PC-3 (cell line): ENCODE measurements at regions not wholly inside any gene's neighbourhood (a gene's known extent, or its start where the extent isn't known, plus 50 kb on each side); places are given as distances from the start of the nearest gene placed in this dataset.

Experiments
- ATAC-seq: fragments of 200-7000 bp; cut with Tn5 transposase; 2 replicates; pipeline ENCODE4 v1.9.1; 2020; ENCODE audit warnings: mild to moderate bottlenecking, moderate library complexity
- BruUV-seq: library from RNA; stranded (reverse); fragments of 400-500 nt; replicated peaks from 2 replicates; lab custom pipeline; 2021; lab: Mats Ljungman, UMichigan
- CTCF ChIA-PET: fragments of 300-600 bp; sonication (Branson Sonifier 250); formaldehyde crosslinking; loops from one replicate; lab custom pipeline; 2022; ENCODE audit warnings: antibody characterized with exemption; lab: Charles Lee
- POLR2A ChIA-PET: fragments of 300-600 bp; sonication (Branson Sonifier 250); formaldehyde crosslinking; loops from one replicate; lab custom pipeline; 2022; ENCODE audit warnings: antibody characterized with exemption; ENCODE audit not compliant: unreplicated experiment; lab: Charles Lee
- DNase-seq: peaks from one replicate; pipeline ENCODE4 v3.0.0-alpha.2; 2015
- H2AFZ ChIP-seq: fragments of 300-600 bp; sonication (generic); 2 replicates; pipeline ENCODE4 v1.6.0; 2016; ENCODE audit warnings: antibody characterized with exemption, low read length
- H3F3A ChIP-seq: fragments of 300-600 bp; sonication (generic); one replicate; pipeline ENCODE4 v1.6.0; 2017; ENCODE audit warnings: antibody characterized with exemption, low read length, control low read depth, mild to moderate bottlenecking; ENCODE audit not compliant: unreplicated experiment
- H3K27ac ChIP-seq: fragments of 300-600 bp; sonication (generic); 2 replicates; pipeline ENCODE4 v1.5.1; 2016; ENCODE audit warnings: mild to moderate bottlenecking, low read length
- H3K27me3 ChIP-seq: fragments of 300-600 bp; sonication (generic); 2 replicates; pipeline ENCODE4 v1.6.1; 2016; ENCODE audit warnings: low read length, mixed read lengths
- H3K36me3 ChIP-seq: fragments of 300-600 bp; sonication (generic); 2 replicates; pipeline ENCODE4 v1.6.1; 2016; ENCODE audit warnings: low read depth, mixed run types, low read length, mixed read lengths
- H3K4me1 ChIP-seq: fragments of 300-600 bp; sonication (generic); 2 replicates; pipeline ENCODE4 v1.5.1; 2016; ENCODE audit warnings: low read length; ENCODE audit not compliant: insufficient read depth
- H3K4me2 ChIP-seq: fragments of 300-600 bp; sonication (generic); 2 replicates; pipeline ENCODE4 v1.6.0; 2016; ENCODE audit warnings: low read length
- H3K4me3 ChIP-seq: fragments of 300-600 bp; sonication (generic); 2 replicates; pipeline ENCODE4 v1.5.1; 2016; ENCODE audit warnings: mild to moderate bottlenecking, low read length, mixed read lengths
- H3K79me2 ChIP-seq: fragments of 300-600 bp; sonication (generic); 2 replicates; pipeline ENCODE4 v1.6.1; 2017; ENCODE audit warnings: low read length, mixed read lengths
- H3K9ac ChIP-seq: fragments of 300-600 bp; sonication (generic); 2 replicates; pipeline ENCODE4 v1.6.0; 2016; ENCODE audit warnings: mild to moderate bottlenecking, low read length
- H3K9me2 ChIP-seq: fragments of 300-600 bp; sonication (generic); replicated peaks from 2 replicates; pipeline ENCODE4 v1.6.1; 2016; ENCODE audit warnings: mixed run types, low read length, mixed read lengths
- H3K9me3 ChIP-seq: fragments of 300-600 bp; sonication (generic); 2 replicates; pipeline ENCODE4 v1.6.1; 2016; ENCODE audit warnings: low read length, mixed read lengths
- H4K20me1 ChIP-seq: fragments of 300-600 bp; sonication (generic); 2 replicates; pipeline ENCODE4 v1.6.1; 2016; ENCODE audit warnings: low read length, mixed read lengths
- CTCF ChIP-seq: fragments of 300-600 bp; sonication (generic); conservative IDR thresholded peaks from 2 replicates; pipeline ENCODE4 v1.5.1; 2017; ENCODE audit warnings: antibody characterized with exemption, low read depth, mild to moderate bottlenecking, low read length
- EZH2 ChIP-seq: fragments of 300-600 bp; sonication (generic); IDR thresholded peaks from one replicate; pipeline ENCODE4 v1.6.1; 2017; ENCODE audit warnings: antibody characterized with exemption, mild to moderate bottlenecking, low read length; ENCODE audit not compliant: unreplicated experiment
- EZH2phosphoT487 ChIP-seq: fragments of 300-600 bp; sonication (generic); IDR thresholded peaks from 2 replicates; pipeline ENCODE4 v1.6.1; 2018; ENCODE audit warnings: mild to moderate bottlenecking, antibody characterized with exemption, low read length, borderline replicate concordance
- intact Hi-C: fragments of 100-400 bp; cut with micrococcal nuclease; formaldehyde crosslinking; loops from 2 replicates; pipeline ENCODE4 v1.9.0; 2023

GRCh38 chr13:111559612-111560403 lies 239.4 kb downstream of the TEX29 start:
- Histone ChIP-seq H3K27ac (no peak overlapping the region), H3K4me2 (no peak overlapping the region), H3F3A (no peaks in the 10 kb centered on the region), H3K9me2 (no peaks in the 10 kb centered on the region), H3K27me3 (peaks cover 72% of the 10 kb centered on the region), H2AFZ (no peak overlapping the region), H3K9me3 (no peaks in the 10 kb centered on the region), H3K9ac (no peak overlapping the region), H3K79me2 (no peaks in the 10 kb centered on the region), H3K4me1 (no peaks in the 10 kb centered on the region), H4K20me1 (no peaks in the 10 kb centered on the region), H3K36me3 (no peaks in the 10 kb centered on the region), H3K4me3 (no peak overlapping the region)
- ATAC-seq (no peak), DNase-seq (no peak)
- no TSS peak for BruUV-seq
- POLR2A ChIA-PET = no interaction called here
- CTCF ChIA-PET = no interaction called here
- intact Hi-C loops = no loop called here
- TF ChIP-seq EZH2 (no peak), CTCF (no peak), EZH2phosphoT487 (no peak)

- no peak for DNase-seq
- no TSS peak for BruUV-seq
- H3K27me3 ChIP-seq = peaks cover 71% of the 10 kb centered on the region
- ChIA-PET CTCF (no interaction called here), POLR2A (no interaction called here)
- intact Hi-C loops = no loop called here
- no peak overlapping the region for H3K4me2 ChIP-seq
- H3K9me3 ChIP-seq = no peaks in the 10 kb centered on the region
- no peak for ATAC-seq
- no peaks in the 10 kb centered on the region for H3K9me2 ChIP-seq
- H3K9ac ChIP-seq = no peak overlapping the region
- no peaks in the 10 kb centered on the region for H3F3A ChIP-seq
- H3K79me2 ChIP-seq = no peaks in the 10 kb centered on the region
- H4K20me1 ChIP-seq = no peaks in the 10 kb centered on the region
- H3K27ac ChIP-seq = no peak overlapping the region
- H3K4me3 ChIP-seq = no peak overlapping the region
- no peaks in the 10 kb centered on the region for H3K36me3 ChIP-seq
- TF ChIP-seq CTCF = no peak
- TF ChIP-seq EZH2 = no peak
- H3K4me1 ChIP-seq = no peaks in the 10 kb centered on the region
- no peak overlapping the region for H2AFZ ChIP-seq
Measured at GRCh38 chr13:111561091-111561781, 240.8 kb downstream of the TEX29 start.

GRCh38 chr13:111562716-111563115 lies 242.3 kb downstream of the TEX29 start:
- no peak for ATAC-seq
- H3K27me3 ChIP-seq = peaks cover 58% of the 10 kb centered on the region
- no peaks in the 10 kb centered on the region for H3K9me2 ChIP-seq
- H2AFZ ChIP-seq = no peak overlapping the region
- no TSS peak for BruUV-seq
- H3K9me3 ChIP-seq = no peaks in the 10 kb centered on the region
- no peaks in the 10 kb centered on the region for H3K36me3 ChIP-seq
- no peak overlapping the region for H3K27ac ChIP-seq
- H3F3A ChIP-seq = no peaks in the 10 kb centered on the region
- no peak overlapping the region for H3K4me2 ChIP-seq
- no peak overlapping the region for H3K9ac ChIP-seq
- no peak for DNase-seq
- H3K79me2 ChIP-seq = no peaks in the 10 kb centered on the region
- H4K20me1 ChIP-seq = no peaks in the 10 kb centered on the region
- no peak overlapping the region for H3K4me3 ChIP-seq
- ChIA-PET POLR2A (no interaction called here), CTCF (no interaction called here)
- intact Hi-C loops = no loop called here
- no peak for TF ChIP-seq EZH2
- TF ChIP-seq EZH2phosphoT487 = no peak
- no peak for TF ChIP-seq CTCF
- H3K4me1 ChIP-seq = no peaks in the 10 kb centered on the region
